Ascending aorta (tissue), 2 donors: ENCODE measurements at regions not wholly inside any gene's neighbourhood (a gene's known extent, or its start where the extent isn't known, plus 50 kb on each side); places are given as distances from the start of the nearest gene placed in this dataset.
"Not testable (repeated sequence)": the region's sequence is repeated elsewhere in the genome, so short reads cannot be mapped to it uniquely, and the experiment has no call there.

ENCODE experiments used
- DNase-seq, 2 donors: peaks; one replicate each; pipeline ENCODE4 v3.0.0-alpha.2; 2019; ENCODE audit warnings: low spot score in 2 of 2
- H3K27ac ChIP-seq, 2 donors: fragments of 200-600 bp; sonication (generic); one replicate each; pipeline ENCODE4 v1.5.1; 2016 to 2017; ENCODE audit warnings: mild to moderate bottlenecking in 1 of 2
- H3K27me3 ChIP-seq: fragments of 200-600 bp; sonication (generic); one replicate; pipeline ENCODE4 v1.5.1; 2017
- H3K36me3 ChIP-seq, 2 donors: fragments of 200-600 bp; sonication (generic); one replicate each; pipeline ENCODE4 v1.5.1; 2016
- H3K4me1 ChIP-seq, 2 donors: fragments of 200-600 bp; sonication (generic); one replicate each; pipeline ENCODE4 v1.5.1; 2016 to 2017; ENCODE audit warnings: mild to moderate bottlenecking in 1 of 2
- H3K4me3 ChIP-seq, 2 donors: fragments of 200-600 bp; sonication (generic); one replicate each; pipeline ENCODE4 v1.5.1; 2016 to 2017; ENCODE audit warnings: mild to moderate bottlenecking in 1 of 2
- H3K9me3 ChIP-seq, 2 donors: fragments of 200-600 bp; sonication (generic); one replicate each; pipeline ENCODE4 v1.5.1; 2016
- intact Hi-C: fragments of 100-400 bp; cut with DNase I; formaldehyde crosslinking; loops from one replicate; pipeline ENCODE4 v1.15.1; 2023
- TF ChIP-seq, protein P1 (sequence below), 3 experiments: fragments of 200-600 bp in 2 of 3; fragments of 450-650 bp in 1 of 3; sonication (generic) in 2 of 3; IDR thresholded peaks; one replicate each; pipeline ENCODE4 v1.5.1; 2016 to 2019; ENCODE audit warnings: antibody characterized with exemption in 3 of 3, mild to moderate bottlenecking in 1 of 3, moderate library complexity in 1 of 3

DNA sequence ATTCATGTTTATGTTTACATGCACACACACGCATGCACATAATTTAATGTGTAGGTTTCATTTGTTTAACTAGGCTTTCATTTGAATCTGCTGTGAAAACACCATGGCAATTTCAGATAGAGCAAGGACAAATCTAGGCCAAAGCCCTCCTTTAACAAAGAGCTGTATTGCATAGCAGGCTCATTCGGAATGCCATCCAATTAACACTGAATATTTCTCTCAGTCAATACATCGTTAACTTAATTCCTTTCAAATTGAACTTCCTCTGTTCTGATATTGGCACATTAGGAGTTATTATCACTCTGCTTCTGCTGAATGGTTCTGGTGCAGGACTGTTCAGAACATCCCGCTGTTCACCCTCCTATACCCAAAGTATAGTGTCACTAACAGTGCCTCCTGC lies 435.1 kb upstream of the CDH20 start:
- TF ChIP-seq, protein P1, sequence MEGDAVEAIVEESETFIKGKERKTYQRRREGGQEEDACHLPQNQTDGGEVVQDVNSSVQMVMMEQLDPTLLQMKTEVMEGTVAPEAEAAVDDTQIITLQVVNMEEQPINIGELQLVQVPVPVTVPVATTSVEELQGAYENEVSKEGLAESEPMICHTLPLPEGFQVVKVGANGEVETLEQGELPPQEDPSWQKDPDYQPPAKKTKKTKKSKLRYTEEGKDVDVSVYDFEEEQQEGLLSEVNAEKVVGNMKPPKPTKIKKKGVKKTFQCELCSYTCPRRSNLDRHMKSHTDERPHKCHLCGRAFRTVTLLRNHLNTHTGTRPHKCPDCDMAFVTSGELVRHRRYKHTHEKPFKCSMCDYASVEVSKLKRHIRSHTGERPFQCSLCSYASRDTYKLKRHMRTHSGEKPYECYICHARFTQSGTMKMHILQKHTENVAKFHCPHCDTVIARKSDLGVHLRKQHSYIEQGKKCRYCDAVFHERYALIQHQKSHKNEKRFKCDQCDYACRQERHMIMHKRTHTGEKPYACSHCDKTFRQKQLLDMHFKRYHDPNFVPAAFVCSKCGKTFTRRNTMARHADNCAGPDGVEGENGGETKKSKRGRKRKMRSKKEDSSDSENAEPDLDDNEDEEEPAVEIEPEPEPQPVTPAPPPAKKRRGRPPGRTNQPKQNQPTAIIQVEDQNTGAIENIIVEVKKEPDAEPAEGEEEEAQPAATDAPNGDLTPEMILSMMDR (IDR thresholded peaks at IDR 0.05), result no peak
- no peak overlapping the region for H3K27ac ChIP-seq

DNA sequence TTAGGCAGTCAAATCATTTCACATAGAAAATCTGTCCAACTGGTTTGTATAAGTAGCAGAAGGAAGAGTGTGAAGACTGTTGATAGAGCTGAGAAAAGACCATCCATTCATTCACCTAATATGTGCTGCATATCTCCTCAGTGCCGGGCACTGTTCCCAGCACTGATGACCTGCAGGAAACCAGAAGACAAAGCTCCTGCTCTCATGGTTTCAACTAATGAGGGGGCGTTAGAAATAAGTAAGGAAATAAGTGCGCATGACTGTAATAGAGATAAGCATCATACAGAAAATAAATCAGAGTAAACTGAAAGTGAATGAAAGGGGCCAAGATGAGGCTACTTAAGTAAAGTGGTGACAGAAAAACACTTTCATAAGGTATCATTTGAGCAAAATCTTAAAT lies 427.5 kb upstream of the CDH20 start:
- Histone ChIP-seq H3K9me3 (no peaks in the 10 kb centered on the region), H3K27me3 (no peaks in the 10 kb centered on the region), H3K4me1 (peaks cover 0 to 7% of the 10 kb centered on the region in 2 donors), H3K36me3 (no peaks in the 10 kb centered on the region), H3K27ac (no peak overlapping the region), H3K4me3 (no peak overlapping the region)
- intact Hi-C loops, result no loop called here
- no peak for DNase-seq
- TF ChIP-seq, protein P1 (IDR thresholded peaks at IDR 0.05), result no peak

More for the DNA sequence above, 435.1 kb upstream of the CDH20 start:
- H3K27me3 ChIP-seq, result no peaks in the 10 kb centered on the region
- DNase-seq, result no peak
- H3K4me1 ChIP-seq, result no peaks in the 10 kb centered on the region
- H3K9me3 ChIP-seq, result no peaks in the 10 kb centered on the region
- no peaks in the 10 kb centered on the region for H3K36me3 ChIP-seq
- H3K4me3 ChIP-seq, result no peak overlapping the region
- intact Hi-C loops, result no loop called here

GRCh38 chr18:60910534-60910933 lies 422.7 kb upstream of the CDH20 start:
- Histone ChIP-seq H3K9me3 (no peaks in the 10 kb centered on the region), H3K36me3 (no peaks in the 10 kb centered on the region), H3K27me3 (no peaks in the 10 kb centered on the region), H3K4me3 (no peak overlapping the region), H3K4me1 (peaks cover 0 to 7% of the 10 kb centered on the region in 2 donors), H3K27ac (no peak overlapping the region)
- TF ChIP-seq, protein P1 (IDR thresholded peaks at IDR 0.05), result no peak
- intact Hi-C loops, result loop anchor here (10.0 kb wide), 1 partner anchor 74 kb away; no protein-coding TSS in a partner anchor
- DNase-seq, result no peak

- intact Hi-C loops, result loop anchor here (10.0 kb wide), 1 partner anchor 73 kb away; no protein-coding TSS in a partner anchor
- Histone ChIP-seq H3K4me3 (no peak overlapping the region), H3K9me3 (no peaks in the 10 kb centered on the region), H3K36me3 (no peaks in the 10 kb centered on the region), H3K4me1 (peaks cover 0 to 7% of the 10 kb centered on the region in 2 donors), H3K27me3 (no peaks in the 10 kb centered on the region), H3K27ac (no peak overlapping the region)
- TF ChIP-seq, protein P1 (IDR thresholded peaks at IDR 0.05), result no peak
- DNase-seq, result no peak
These were observed 421.7 kb upstream of the CDH20 start for GRCh38 chr18:60911504-60911903.

- no peaks in the 10 kb centered on the region for H3K9me3 ChIP-seq
- H3K4me3 ChIP-seq, result no peak overlapping the region
- no peak overlapping the region for H3K27ac ChIP-seq
- no peaks in the 10 kb centered on the region for H3K4me1 ChIP-seq
- DNase-seq, result no peak
- no peaks in the 10 kb centered on the region for H3K27me3 ChIP-seq
- no peaks in the 10 kb centered on the region for H3K36me3 ChIP-seq
- intact Hi-C loops, result loop anchor here (10.0 kb wide), 1 partner anchor 70 kb away; no protein-coding TSS in a partner anchor
- TF ChIP-seq, protein P1 (IDR thresholded peaks at IDR 0.05), result no peak
These were observed 418.1 kb upstream of the CDH20 start for GRCh38 chr18:60915160-60915559.

GRCh38 chr18:60918862-60919261 lies 414.4 kb upstream of the CDH20 start:
- intact Hi-C loops, result loop anchor here (10.0 kb wide), 1 partner anchor 66 kb away; no protein-coding TSS in a partner anchor
- not testable (repeated sequence) for H3K9me3 ChIP-seq, H3K27ac ChIP-seq, H3K4me3 ChIP-seq, H3K27me3 ChIP-seq, H3K36me3 ChIP-seq, H3K4me1 ChIP-seq, DNase-seq
